OCI-LY7 (cell line): ENCODE measurements at regions not wholly inside any gene's neighbourhood (a gene's known extent, or its start where the extent isn't known, plus 50 kb on each side); places are given as distances from the start of the nearest gene placed in this dataset.

Experiments
- EZH2phosphoT487 ChIP-seq: fragments of 200-600 bp; sonication (generic); IDR thresholded peaks from 2 replicates; pipeline ENCODE4 v1.6.1; 2018; ENCODE audit warnings: low read depth, borderline replicate concordance, mild to moderate bottlenecking, mixed run types, antibody characterized with exemption, low read length, moderate library complexity, mixed read lengths
- TF ChIP-seq, protein P1 (sequence below): fragments of 200-600 bp; sonication (generic); conservative IDR thresholded peaks from 2 replicates; pipeline ENCODE4 v1.5.1; 2014; ENCODE audit warnings: mild to moderate bottlenecking, antibody characterized with exemption, low read length, moderate library complexity, mixed read lengths

- TF ChIP-seq, protein P1, sequence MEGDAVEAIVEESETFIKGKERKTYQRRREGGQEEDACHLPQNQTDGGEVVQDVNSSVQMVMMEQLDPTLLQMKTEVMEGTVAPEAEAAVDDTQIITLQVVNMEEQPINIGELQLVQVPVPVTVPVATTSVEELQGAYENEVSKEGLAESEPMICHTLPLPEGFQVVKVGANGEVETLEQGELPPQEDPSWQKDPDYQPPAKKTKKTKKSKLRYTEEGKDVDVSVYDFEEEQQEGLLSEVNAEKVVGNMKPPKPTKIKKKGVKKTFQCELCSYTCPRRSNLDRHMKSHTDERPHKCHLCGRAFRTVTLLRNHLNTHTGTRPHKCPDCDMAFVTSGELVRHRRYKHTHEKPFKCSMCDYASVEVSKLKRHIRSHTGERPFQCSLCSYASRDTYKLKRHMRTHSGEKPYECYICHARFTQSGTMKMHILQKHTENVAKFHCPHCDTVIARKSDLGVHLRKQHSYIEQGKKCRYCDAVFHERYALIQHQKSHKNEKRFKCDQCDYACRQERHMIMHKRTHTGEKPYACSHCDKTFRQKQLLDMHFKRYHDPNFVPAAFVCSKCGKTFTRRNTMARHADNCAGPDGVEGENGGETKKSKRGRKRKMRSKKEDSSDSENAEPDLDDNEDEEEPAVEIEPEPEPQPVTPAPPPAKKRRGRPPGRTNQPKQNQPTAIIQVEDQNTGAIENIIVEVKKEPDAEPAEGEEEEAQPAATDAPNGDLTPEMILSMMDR, result no peak
- TF ChIP-seq EZH2phosphoT487, result no peak
These were observed 803.2 kb downstream of the RAPGEF2 start for GRCh38 chr4:159906051-159906450.
